ENCODE measurements at regions not wholly inside any gene's neighbourhood (a gene's known extent, or its start where the extent isn't known, plus 50 kb on each side); places are given as distances from the start of the nearest gene placed in this dataset.

DNA sequence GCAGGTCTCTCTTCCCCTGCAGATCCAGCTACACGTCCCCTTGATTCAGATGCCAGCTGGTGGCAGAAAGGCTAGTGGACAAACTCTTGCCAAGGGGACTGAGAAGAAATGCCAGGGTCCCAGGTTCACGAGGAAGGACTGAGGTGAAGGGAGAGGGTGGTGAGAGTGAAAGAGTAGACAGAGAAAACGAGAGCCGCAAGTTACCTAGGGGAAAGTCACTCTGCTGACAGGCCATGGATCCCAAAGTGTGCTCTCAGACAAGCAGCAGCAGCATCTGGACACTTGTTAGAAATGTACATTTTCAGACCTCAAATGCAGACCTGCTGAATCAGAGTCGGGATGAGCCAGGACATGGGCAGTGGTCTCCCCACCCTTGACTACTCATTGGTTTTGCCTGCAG is 192.3 kb downstream of the FGFR2 start (continued):
- TF ChIP-seq, protein P1, sequence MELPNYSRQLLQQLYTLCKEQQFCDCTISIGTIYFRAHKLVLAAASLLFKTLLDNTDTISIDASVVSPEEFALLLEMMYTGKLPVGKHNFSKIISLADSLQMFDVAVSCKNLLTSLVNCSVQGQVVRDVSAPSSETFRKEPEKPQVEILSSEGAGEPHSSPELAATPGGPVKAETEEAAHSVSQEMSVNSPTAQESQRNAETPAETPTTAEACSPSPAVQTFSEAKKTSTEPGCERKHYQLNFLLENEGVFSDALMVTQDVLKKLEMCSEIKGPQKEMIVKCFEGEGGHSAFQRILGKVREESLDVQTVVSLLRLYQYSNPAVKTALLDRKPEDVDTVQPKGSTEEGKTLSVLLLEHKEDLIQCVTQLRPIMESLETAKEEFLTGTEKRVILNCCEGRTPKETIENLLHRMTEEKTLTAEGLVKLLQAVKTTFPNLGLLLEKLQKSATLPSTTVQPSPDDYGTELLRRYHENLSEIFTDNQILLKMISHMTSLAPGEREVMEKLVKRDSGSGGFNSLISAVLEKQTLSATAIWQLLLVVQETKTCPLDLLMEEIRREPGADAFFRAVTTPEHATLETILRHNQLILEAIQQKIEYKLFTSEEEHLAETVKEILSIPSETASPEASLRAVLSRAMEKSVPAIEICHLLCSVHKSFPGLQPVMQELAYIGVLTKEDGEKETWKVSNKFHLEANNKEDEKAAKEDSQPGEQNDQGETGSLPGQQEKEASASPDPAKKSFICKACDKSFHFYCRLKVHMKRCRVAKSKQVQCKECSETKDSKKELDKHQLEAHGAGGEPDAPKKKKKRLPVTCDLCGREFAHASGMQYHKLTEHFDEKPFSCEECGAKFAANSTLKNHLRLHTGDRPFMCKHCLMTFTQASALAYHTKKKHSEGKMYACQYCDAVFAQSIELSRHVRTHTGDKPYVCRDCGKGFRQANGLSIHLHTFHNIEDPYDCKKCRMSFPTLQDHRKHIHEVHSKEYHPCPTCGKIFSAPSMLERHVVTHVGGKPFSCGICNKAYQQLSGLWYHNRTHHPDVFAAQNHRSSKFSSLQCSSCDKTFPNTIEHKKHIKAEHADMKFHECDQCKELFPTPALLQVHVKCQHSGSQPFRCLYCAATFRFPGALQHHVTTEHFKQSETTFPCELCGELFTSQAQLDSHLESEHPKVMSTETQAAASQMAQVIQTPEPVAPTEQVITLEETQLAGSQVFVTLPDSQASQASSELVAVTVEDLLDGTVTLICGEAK (IDR thresholded peaks at IDR 0.05; ENCODE audit: borderline replicate concordance), result no peak
- TF ChIP-seq FOXM1 (IDR thresholded peaks at IDR 0.05; ENCODE audit: low read depth, low read length), result no peak

DNA sequence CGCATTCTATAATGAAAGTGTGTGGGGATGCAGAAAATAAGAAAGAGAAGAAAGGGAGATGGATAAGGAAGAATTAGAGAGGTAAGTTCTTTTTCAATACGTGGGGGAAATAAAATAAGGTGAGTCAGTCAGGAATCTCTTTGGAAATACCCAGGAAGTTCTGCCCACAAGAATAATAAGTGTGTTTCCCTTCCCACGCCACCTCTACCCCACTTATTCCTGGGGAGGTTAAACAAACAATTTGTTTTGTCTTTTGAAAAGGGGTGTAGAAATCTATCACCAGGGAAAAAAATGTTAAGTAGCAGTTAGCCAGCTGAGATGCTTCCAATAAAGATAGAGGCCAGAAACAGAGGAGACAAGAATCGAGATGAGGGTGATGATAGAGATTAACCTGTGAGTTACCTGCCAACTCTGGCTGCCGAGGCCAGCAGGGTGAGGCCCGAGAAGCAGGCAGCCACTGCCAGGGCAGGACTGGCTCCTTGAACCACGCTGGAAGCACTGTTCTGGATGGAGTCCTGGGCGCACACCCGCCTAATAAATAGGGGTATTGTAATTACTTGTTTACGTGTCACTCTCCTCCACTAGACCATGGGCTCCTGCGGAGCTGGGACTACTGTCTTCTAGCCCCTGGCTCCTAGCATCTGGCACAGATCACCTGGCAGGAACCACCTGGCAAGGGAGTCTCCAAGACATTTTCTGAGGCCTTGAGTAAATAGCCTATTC is 191.3 kb downstream of the FGFR2 start:
- no peak overlapping the region for H3K4me3 ChIP-seq
- H3K9me3 ChIP-seq (replicated peaks; ENCODE audit: control insufficient read depth, insufficient read depth, low read length), result no peaks in the 10 kb centered on the region
- H4K20me1 ChIP-seq (ENCODE audit: control insufficient read depth, insufficient read depth), result no peaks in the 10 kb centered on the region
- H3K4me1 ChIP-seq (ENCODE audit: control insufficient read depth, insufficient read depth, low read length), result no peaks in the 10 kb centered on the region
- ATAC-seq, result no peak
- no peaks in the 10 kb centered on the region for H3K27me3 ChIP-seq (replicated peaks in 1 of 2; ENCODE audit: control insufficient read depth in 2 of 2, insufficient read depth in 2 of 2, low read length in 1 of 2)
- H3K9ac ChIP-seq (ENCODE audit: control insufficient read depth, insufficient read depth, low read length), result no peak overlapping the region
- H3K79me2 ChIP-seq (ENCODE audit: control insufficient read depth, insufficient read depth, low read length), result no peaks in the 10 kb centered on the region
- no peaks in the 10 kb centered on the region for H3K36me3 ChIP-seq (ENCODE audit: control insufficient read depth in 2 of 2, insufficient read depth in 2 of 2, low read length in 1 of 2)
- H3K4me2 ChIP-seq (ENCODE audit: control insufficient read depth, insufficient read depth), result no peak overlapping the region
- 18% methylated on average over 11 of the region's 11 CpGs for WGBS (ENCODE audit: insufficient coverage, insufficient replicate concordance, low lambda C conversion rate, missing lambda C conversion rate)
- FAIRE-seq, result no peak
- H3K27ac ChIP-seq (ENCODE audit: control insufficient read depth, insufficient read depth), result no peak overlapping the region
- ChIA-PET RAD21 (ENCODE audit: unreplicated experiment) (no interaction called here), CTCF (no interaction called here), POLR2A (no interaction called here), SMC1A (ENCODE audit: uncharacterized antibody, unreplicated experiment) (no interaction called here)
- TF ChIP-seq ESRRA (IDR thresholded peaks at IDR 0.05; ENCODE audit: low read length) (no peak), TCF12 (IDR thresholded peaks at IDR 0.05; ENCODE audit: low read depth, low read length) (no peak), ASH2L (IDR thresholded peaks at IDR 0.05; ENCODE audit: borderline replicate concordance, low read depth) (no peak), MYC (IDR thresholded peaks at IDR 0.05; ENCODE audit: insufficient read depth, insufficient read length, insufficient replicate concordance, low read length, severe bottlenecking) (no peak), MEF2B (IDR thresholded peaks at IDR 0.05; ENCODE audit: partially characterized antibody, poor library complexity, severe bottlenecking) (no peak), ZNF274 (IDR thresholded peaks at IDR 0.05; ENCODE audit: insufficient read depth, insufficient read length) (no peak), RAD21 (IDR thresholded peaks at IDR 0.05; ENCODE audit: insufficient read depth, low read depth, low read length) (no peak), PML (IDR thresholded peaks at IDR 0.05; ENCODE audit: low read length) (no peak)
- TF ChIP-seq, protein P1 (IDR thresholded peaks at IDR 0.05; ENCODE audit: borderline replicate concordance), result no peak
- DNase-seq (ENCODE audit: low read depth, low spot score), result no peak
- no peak overlapping the region for H2AFZ ChIP-seq (ENCODE audit: control insufficient read depth, low read depth, low read length)
- no TSS peak for BruUV-seq (replicated peaks)
- in situ Hi-C loops (cut with MboI), result no loop called here
- intact Hi-C loops (cut with micrococcal nuclease; ENCODE audit: unreplicated experiment), result no loop called here

Data from GM12878 (cell line).